ENCODE measurements at regions not wholly inside any gene's neighbourhood (a gene's known extent, or its start where the extent isn't known, plus 50 kb on each side); places are given as distances from the start of the nearest gene placed in this dataset.
"Not testable (repeated sequence)": the region's sequence is repeated elsewhere in the genome, so short reads cannot be mapped to it uniquely, and the experiment has no call there.

DNA sequence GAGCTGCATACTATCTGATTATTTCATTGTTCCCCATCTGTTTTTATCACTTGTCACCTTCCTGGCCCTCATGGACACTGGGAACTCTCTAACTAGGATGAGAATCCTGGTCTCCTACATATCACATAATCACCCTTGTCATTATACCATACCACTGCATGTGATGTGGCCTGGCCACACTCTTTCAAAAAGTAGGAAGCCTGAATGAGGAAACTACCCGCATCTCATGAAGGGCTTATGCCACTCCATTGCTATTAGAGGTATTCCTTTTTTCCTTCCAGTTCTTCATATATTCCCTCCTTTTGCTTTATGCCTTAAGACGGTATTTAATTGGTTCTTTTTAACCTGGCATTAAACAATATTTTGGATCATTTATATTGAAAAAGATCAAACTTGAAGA is 1341.4 kb upstream of the NUDT12 start:
- no peak for DNase-seq (ENCODE audit: low spot score)

DNA sequence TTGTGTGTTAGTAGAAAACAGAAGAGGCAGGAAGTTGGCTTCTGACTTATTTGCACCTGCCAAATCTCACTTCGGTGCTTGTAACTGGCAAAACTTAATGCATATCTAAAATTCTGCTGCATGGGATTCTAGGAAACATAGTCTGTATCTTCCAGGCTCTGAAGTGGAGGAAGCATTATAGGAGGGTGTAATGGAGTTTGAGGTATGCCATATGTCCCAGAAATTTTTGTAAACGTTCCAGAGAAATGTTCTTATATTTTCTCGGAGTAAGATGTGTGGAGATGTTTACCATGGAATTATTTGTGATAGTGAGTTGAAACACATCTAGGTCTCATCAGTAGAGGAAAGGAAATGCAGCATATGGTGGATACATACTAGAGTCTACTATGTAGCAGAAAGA is 1329.0 kb upstream of the NUDT12 start:
- no peak for DNase-seq (ENCODE audit: low spot score)

DNA sequence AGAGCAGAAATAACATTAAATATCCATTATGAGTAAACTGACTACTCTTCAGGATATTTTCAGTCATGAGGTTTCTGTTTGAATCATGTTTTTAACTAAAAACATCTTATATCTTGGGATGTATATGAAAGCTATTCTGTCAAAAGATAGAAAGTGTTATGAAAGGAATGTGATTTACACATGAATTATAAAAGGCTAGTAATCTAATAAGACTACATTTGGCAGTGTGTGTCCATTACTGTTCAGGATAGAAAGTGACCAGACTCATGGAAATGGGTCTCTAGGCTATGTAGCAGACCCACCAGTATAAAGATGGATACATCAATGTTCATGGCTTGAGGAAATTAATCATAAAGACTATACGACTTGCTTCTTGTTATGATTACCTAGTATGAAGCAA is 1328.2 kb upstream of the NUDT12 start:
- DNase-seq (ENCODE audit: low spot score): no peak

- DNase-seq (ENCODE audit: low spot score): no peak
These were observed 1296.8 kb upstream of the NUDT12 start for GRCh38 chr5:104859437-104859836.

DNA sequence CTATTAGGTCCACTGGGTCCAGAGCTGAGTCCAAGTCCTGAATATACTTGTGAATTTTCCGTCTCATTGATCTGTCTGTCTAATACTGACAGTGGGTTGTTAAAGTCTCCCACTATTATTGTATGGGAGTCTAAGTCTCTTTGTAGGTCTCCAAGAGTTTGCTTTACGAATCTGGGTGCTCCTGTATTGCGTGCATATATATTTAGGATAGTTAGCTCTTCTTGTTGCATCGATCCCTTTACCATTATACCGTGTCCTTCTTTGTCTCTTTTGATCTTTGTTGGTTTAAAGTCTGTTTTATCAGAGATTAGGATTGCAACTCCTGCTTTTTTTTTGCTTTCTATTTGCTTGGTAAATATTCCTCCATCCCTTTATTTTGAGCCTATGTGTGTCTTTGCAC is 1289.5 kb upstream of the NUDT12 start:
- DNase-seq (ENCODE audit: low spot score): not testable (repeated sequence)

DNA sequence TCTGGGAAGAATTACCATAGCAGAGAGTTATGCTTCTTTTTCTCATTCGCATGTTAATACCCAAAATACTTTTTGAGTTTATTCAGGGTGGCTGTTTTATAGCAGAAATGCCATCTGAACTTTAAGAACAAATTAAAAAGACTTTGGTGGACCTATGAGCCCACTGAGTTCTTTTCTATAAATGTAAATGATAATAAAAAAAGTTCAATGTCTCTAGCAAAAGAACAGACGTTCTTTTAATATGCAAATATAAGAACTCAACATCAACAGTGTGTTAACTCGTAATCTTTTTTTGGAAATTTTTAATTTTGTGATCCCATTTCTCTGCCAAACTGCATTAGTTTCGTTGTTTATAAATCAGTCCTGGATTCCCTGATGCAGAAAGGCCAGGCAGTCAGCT is 1283.0 kb upstream of the NUDT12 start:
- DNase-seq (ENCODE audit: low spot score): no peak

GRCh38 chr5:104843822-104844221 is 1281.2 kb upstream of the NUDT12 start:
- DNase-seq (ENCODE audit: low spot score): no peak

DNA sequence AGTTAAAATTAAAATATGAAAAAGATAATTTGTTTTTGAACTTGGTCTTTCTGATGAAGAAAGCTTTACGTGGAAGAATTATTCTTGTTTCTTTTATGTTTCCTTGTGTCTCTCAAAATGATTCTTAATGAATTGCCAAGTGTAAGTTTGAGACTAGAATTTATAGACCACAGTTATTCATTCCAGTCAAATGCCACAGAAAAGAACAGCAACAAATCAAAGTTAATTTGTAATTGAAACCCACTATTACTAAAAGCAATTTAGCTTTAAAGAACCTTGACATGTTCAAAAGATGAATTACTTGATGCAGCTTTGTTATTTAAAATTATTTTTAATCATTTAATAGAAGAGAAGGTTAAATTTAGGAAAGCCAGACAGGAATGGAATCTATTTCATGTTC is 1277.7 kb upstream of the NUDT12 start:
- no peak for DNase-seq (ENCODE audit: low spot score)

DNA sequence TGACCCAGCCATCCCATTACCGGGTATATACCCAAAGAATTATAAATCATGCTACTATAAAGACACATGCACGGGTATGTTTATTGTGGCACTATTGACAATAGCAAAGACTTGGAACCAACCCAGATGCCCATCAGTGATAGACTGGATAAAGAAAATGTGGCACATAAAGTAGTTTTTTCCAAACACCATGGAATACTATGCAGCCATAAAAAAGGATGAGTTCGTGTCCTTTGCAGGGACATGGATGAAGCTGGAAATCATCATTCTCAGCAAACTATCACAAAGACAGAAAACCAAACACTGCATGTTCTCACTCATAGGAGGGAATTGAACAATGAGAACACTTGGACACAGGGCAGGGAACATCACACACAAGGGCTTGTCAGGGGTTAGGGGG is 1268.9 kb upstream of the NUDT12 start:
- DNase-seq (ENCODE audit: low spot score): not testable (repeated sequence)

- DNase-seq (ENCODE audit: low spot score): no peak
These were observed 1259.0 kb upstream of the NUDT12 start for GRCh38 chr5:104821606-104822005.

GRCh38 chr5:104817127-104817526 is 1254.5 kb upstream of the NUDT12 start:
- no peak for DNase-seq (ENCODE audit: low spot score)

DNA sequence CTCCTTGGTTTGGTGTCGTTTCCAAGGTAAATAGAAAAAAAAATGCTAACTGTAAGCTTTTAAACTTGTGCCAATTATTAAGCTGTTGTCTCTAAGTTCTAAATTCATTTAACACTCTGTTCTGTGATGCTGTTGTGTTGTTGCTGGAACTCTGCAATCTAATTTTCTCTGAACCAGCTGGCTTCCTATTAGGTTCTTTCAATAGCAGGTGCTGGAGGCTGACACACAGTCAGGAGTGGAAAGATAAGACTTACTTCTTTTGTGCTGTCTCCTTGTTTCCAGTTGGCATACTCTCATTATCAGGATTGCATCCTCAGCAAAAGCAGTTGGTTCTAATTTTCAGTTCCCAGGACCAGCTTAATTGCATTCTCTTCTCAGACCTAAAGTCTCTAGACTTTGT is 1252.6 kb upstream of the NUDT12 start:
- DNase-seq (ENCODE audit: low spot score): no peak

- DNase-seq (ENCODE audit: low spot score): no peak
These were observed 1238.0 kb upstream of the NUDT12 start for GRCh38 chr5:104800440-104801048.

DNA sequence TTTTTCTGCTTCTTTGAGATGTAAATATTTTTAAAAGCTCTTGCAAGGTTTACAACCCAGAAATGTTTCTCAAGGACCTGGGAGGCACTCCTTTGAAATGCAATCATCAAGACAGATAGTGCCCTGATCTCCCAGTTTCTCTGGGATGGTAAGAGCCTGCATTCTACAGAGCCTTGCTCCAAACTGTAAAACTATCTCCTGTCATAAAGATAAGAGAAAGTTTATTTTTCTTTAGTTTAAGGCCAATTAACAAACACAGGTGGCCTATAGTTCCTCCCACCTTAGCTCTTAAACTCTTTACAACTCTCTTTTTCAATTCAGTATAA is 1231.1 kb upstream of the NUDT12 start:
- DNase-seq (ENCODE audit: low spot score): no peak

GRCh38 chr5:104793031-104793754 is 1230.6 kb upstream of the NUDT12 start:
- no peak for DNase-seq (ENCODE audit: low spot score)

DNA sequence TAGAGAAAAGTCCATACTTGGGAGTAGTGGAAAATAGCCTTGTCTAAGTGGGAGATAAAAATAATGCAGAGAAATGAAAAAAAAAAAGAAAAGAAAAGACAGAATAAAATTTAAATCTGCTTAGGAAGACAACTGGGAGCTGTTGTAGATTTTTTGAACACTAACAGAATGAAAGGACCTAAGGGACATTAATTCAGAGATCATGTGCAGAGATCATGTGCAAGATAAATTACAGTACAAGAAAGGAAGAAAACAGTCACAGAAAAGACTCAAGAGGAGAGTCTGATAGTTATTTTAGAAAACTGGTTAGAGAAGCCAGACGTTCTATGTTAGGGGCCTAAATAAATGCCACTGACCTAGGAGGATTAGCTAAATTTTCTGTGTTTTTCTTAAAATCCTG is 1226.8 kb upstream of the NUDT12 start:
- no peak for DNase-seq (ENCODE audit: low spot score)

- no peak for DNase-seq (ENCODE audit: low spot score)
These were observed 1222.5 kb upstream of the NUDT12 start for GRCh38 chr5:104785097-104785496.

DNA sequence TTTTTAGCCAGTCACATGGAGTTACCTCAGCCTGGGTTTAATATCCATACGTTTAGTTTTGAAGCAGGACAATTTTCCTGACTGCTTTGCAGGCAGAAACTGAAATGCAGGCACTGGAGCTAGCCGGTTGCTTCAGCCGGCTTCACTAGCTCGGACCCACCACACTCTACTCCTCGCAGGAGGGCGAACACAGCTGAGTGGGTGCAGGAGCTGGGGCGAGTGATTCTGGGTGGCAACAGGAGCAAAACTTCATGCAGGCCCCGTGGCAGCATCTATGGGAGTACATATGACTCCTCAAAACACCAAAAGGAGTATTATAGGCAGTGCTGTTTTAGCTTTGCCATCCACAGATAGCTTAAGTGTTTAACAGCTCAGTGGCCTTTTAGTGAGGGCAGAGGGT is 1211.8 kb upstream of the NUDT12 start:
- no peak for DNase-seq (ENCODE audit: low spot score)

DNA sequence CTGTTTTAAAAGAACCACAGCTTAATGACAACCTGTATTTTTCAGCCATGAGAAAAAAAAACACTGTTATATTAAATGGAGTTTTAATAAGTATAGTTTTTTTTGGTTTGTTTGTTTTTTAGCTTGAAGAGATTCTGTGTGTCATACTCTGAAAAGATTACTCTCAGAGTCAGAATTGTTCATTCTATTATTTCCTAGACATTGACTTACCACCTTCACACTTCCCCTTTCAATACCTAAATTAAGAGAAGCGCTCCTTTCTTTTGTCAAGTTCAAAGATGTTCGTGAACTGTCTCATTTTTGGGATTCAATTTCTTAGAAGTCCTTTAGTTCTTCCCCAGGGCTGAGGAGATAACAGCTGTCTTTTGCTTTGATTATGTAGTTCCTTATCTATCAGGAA is 1201.6 kb upstream of the NUDT12 start:
- no peak for DNase-seq (ENCODE audit: low spot score)

DNA sequence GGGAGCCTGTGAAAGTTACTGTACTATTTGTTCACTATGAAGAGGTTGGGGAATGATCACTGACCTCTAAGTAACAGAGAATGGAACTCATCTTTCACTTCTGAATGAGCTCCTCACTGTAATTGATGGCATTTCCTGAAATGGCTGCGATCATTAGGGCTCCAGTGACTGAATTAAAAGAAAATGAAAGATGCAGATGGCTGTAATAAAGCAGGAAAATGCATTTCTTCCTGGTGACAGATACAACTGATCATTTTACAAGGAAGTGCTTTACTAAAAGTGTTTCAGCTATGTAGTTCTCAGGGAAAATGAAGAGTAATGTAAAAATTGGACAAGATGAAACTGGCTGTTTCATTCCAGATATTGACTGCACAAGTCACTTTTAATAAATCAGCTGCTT is 1200.6 kb upstream of the NUDT12 start:
- no peak for DNase-seq (ENCODE audit: low spot score)

GRCh38 chr5:104757915-104758314 is 1195.3 kb upstream of the NUDT12 start:
- DNase-seq (ENCODE audit: low spot score): no peak

GRCh38 chr5:104755806-104756205 is 1193.2 kb upstream of the NUDT12 start:
- no peak for DNase-seq (ENCODE audit: low spot score)

DNA sequence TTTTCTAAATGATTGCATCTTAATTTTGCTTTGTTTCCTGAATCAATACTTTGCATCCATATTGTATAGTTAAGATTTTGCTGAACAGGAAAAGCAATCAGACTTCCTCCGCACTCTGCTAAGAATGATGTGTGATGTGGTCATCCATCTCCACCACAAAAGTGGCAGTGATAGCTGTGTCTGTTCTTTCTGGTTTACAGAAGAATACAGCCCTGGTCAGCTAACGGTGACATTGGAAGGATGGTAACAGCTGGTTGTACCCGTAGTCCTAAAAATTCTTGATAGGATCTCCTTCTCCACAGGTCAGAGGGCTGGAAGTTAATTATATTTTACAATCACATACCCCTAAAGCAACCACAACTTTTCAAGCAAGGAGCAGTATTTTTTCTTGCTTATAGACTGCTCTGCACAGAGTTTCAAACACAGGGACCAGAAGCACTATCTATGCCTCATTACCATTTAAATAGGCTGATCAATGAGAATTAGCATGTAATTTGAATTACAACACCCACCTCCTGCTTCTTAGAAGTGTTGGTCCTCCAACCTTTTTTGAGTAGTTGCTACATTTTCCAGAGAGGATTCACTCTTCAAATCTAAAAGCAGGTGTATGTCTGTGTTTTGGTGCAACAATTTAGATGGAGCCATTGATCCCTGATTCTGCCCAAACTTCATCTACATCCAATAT is 1191.9 kb upstream of the NUDT12 start:
- DNase-seq (ENCODE audit: low spot score): no peak

- no peak for DNase-seq (ENCODE audit: low spot score)
These were observed 1189.4 kb upstream of the NUDT12 start for GRCh38 chr5:104751969-104752368.
